GM12878 (cell line): ENCODE measurements at regions not wholly inside any gene's neighbourhood (a gene's known extent, or its start where the extent isn't known, plus 50 kb on each side); places are given as distances from the start of the nearest gene placed in this dataset.

ENCODE experiments used
- ATAC-seq: fragments of 200-7000 bp; cut with Tn5 transposase; 3 replicates; pipeline ENCODE4 v1.9.1; 2020; ENCODE audit warnings: mild to moderate bottlenecking, moderate library complexity
- BruUV-seq: library from RNA; stranded (reverse); fragments of 400-500 nt; replicated peaks from 2 replicates; lab custom pipeline; 2021; lab: Mats Ljungman, UMichigan
- CTCF ChIA-PET: fragments of 300-600 bp; sonication (Branson Sonifier 250); formaldehyde crosslinking; extraction: SDS; loops from one replicate; lab custom pipeline; 2021; ENCODE audit warnings: inconsistent platforms; lab: Yijun Ruan, JAX
- POLR2A ChIA-PET: fragments of 350-600 bp; formaldehyde crosslinking; extraction: SDS; loops from one replicate; lab custom pipeline; 2021; ENCODE audit warnings: inconsistent platforms; lab: Charles Lee
- RAD21 ChIA-PET: fragments of 300-600 bp; sonication (Branson Sonifier 250); formaldehyde crosslinking; loops from one replicate; lab custom pipeline; 2023; ENCODE audit warnings: antibody characterized with exemption; ENCODE audit not compliant: unreplicated experiment; lab: Charles Lee
- SMC1A ChIA-PET: fragments of 300-600 bp; sonication (Branson Sonifier 250); formaldehyde crosslinking; loops from one replicate; lab custom pipeline; 2023; ENCODE audit not compliant: unreplicated experiment, uncharacterized antibody; lab: Charles Lee
- DNase-seq: peaks from one replicate; pipeline ENCODE4 v3.0.0-alpha.2; 2011; ENCODE audit warnings: low read depth, low spot score
- FAIRE-seq: peaks from 3 replicates; lab custom pipeline; 2011; peaks lifted over from hg19 to GRCh38; lab: Jason Lieb, UNC
- H2AFZ ChIP-seq: 2 replicates; pipeline ENCODE4 v1.6.0; 2011; ENCODE audit warnings: low read depth, low read length, control low read depth; ENCODE audit not compliant: control insufficient read depth
- H3K27ac ChIP-seq: 2 replicates; pipeline ENCODE4 v1.5.1; 2011; ENCODE audit warnings: control low read depth; ENCODE audit not compliant: control insufficient read depth, insufficient read depth
- H3K27me3 ChIP-seq, 2 experiments: replicated peaks in 1 of 2; 2 replicates each; pipeline versions ENCODE4 v1.6.0 to v1.6.1; 2011; ENCODE audit warnings: low read length in 1 of 2; ENCODE audit not compliant: control insufficient read depth in 2 of 2, insufficient read depth in 2 of 2
- H3K36me3 ChIP-seq, 2 experiments: 2 replicates each; pipeline ENCODE4 v1.5.1; 2011; ENCODE audit warnings: low read length in 1 of 2; ENCODE audit not compliant: control insufficient read depth in 2 of 2, insufficient read depth in 2 of 2
- H3K4me1 ChIP-seq: 2 replicates; pipeline ENCODE4 v1.6.1; 2011; ENCODE audit warnings: mild to moderate bottlenecking, low read length, moderate library complexity, mixed read lengths; ENCODE audit not compliant: control insufficient read depth, insufficient read depth
- H3K4me2 ChIP-seq: 2 replicates; pipeline ENCODE4 v1.6.0; 2011; ENCODE audit warnings: control low read depth; ENCODE audit not compliant: control insufficient read depth, insufficient read depth
- H3K4me3 ChIP-seq: fragments of 200-600 bp; sonication (generic); 2 replicates; pipeline ENCODE4 v1.5.1; 2016
- H3K79me2 ChIP-seq: 2 replicates; pipeline ENCODE4 v1.6.0; 2011; ENCODE audit warnings: low read length; ENCODE audit not compliant: control insufficient read depth, insufficient read depth
- H3K9ac ChIP-seq: 2 replicates; pipeline ENCODE4 v1.8.0; 2011; ENCODE audit warnings: low read length, control low read depth, mixed read lengths; ENCODE audit not compliant: control insufficient read depth, insufficient read depth
- H3K9me3 ChIP-seq: replicated peaks from 3 replicates; pipeline ENCODE4 v1.5.1; 2011; ENCODE audit warnings: mild to moderate bottlenecking, low read length; ENCODE audit not compliant: control insufficient read depth, insufficient read depth
- H4K20me1 ChIP-seq: 2 replicates; pipeline ENCODE4 v1.6.0; 2011; ENCODE audit not compliant: control insufficient read depth, insufficient read depth
- CHD4 ChIP-seq: fragments of 200-600 bp; sonication (generic); IDR thresholded peaks from 2 replicates; pipeline ENCODE4 v1.6.1; 2016; ENCODE audit warnings: mild to moderate bottlenecking
- ESRRA ChIP-seq: IDR thresholded peaks from 2 replicates; pipeline ENCODE4 v1.6.1; 2012; ENCODE audit warnings: mild to moderate bottlenecking, low read length, improper control_type of control experiment
- ETV6 ChIP-seq, 2 experiments: fragments of 450-650 bp in 1 of 2; IDR thresholded peaks in 1 of 2; conservative IDR thresholded peaks in 1 of 2; 2 replicates each; pipeline ENCODE4 v1.6.1; 2014; ENCODE audit warnings: antibody characterized with exemption in 1 of 2, borderline replicate concordance in 1 of 2, low read depth in 1 of 2, mild to moderate bottlenecking in 1 of 2, moderate library complexity in 1 of 2
- HDGF ChIP-seq: fragments of 450-650 bp; IDR thresholded peaks from 2 replicates; pipeline ENCODE4 v1.6.1; 2016; ENCODE audit warnings: antibody characterized with exemption
- KDM1A ChIP-seq: fragments of 200-600 bp; sonication (generic); IDR thresholded peaks from 2 replicates; pipeline ENCODE4 v1.6.1; 2016; ENCODE audit warnings: borderline replicate concordance
- NFXL1 ChIP-seq: fragments of 450-650 bp; IDR thresholded peaks from 2 replicates; pipeline ENCODE4 v1.6.1; 2017; ENCODE audit warnings: antibody characterized with exemption, mild to moderate bottlenecking, borderline replicate concordance
- POU2F2 ChIP-seq: IDR thresholded peaks from 3 replicates; pipeline ENCODE4 v1.6.1; 2011; ENCODE audit warnings: low read depth, mild to moderate bottlenecking, low read length, borderline replicate concordance
- SIN3A ChIP-seq: IDR thresholded peaks from 2 replicates; pipeline ENCODE4 v1.6.1; 2012; ENCODE audit warnings: low read depth, low read length, improper control_type of control experiment
- SRF ChIP-seq, 2 experiments: IDR thresholded peaks; 2 replicates each; pipeline ENCODE4 v1.6.1; 2011; ENCODE audit warnings: low read depth in 2 of 2, low read length in 2 of 2, mild to moderate bottlenecking in 1 of 2, moderate library complexity in 1 of 2
- SUZ12 ChIP-seq: fragments of 200-600 bp; sonication (generic); IDR thresholded peaks from one replicate; pipeline ENCODE4 v1.6.1; 2018; ENCODE audit warnings: antibody characterized with exemption, mild to moderate bottlenecking; ENCODE audit not compliant: unreplicated experiment
- ZBTB40 ChIP-seq: fragments of 450-650 bp; IDR thresholded peaks from 2 replicates; pipeline ENCODE4 v1.6.1; 2016; ENCODE audit warnings: mild to moderate bottlenecking, moderate library complexity, borderline replicate concordance
- ZNF687 ChIP-seq: fragments of 450-650 bp; IDR thresholded peaks from 2 replicates; pipeline ENCODE4 v1.6.1; 2017; ENCODE audit warnings: mild to moderate bottlenecking, moderate library complexity
- ZSCAN29 ChIP-seq: fragments of 450-650 bp; IDR thresholded peaks from 2 replicates; pipeline ENCODE4 v1.6.1; 2017; ENCODE audit warnings: mild to moderate bottlenecking, moderate library complexity
- WGBS: methylation state at CpG from one replicate; pipeline ENCODE4 v1.1.6; 2016; ENCODE audit warnings: low lambda C conversion rate; ENCODE audit not compliant: insufficient replicate concordance, insufficient coverage; ENCODE audit errors: missing lambda C conversion rate; 5-methylcytosine and 5-hydroxymethylcytosine counted together
- in situ Hi-C: fragments of 300-500 bp; cut with MboI; formaldehyde crosslinking; loops from 9 replicates; pipeline ENCODE4 v1.14.3; 2018; ENCODE audit warnings: mixed read lengths
- intact Hi-C: fragments of 100-400 bp; cut with micrococcal nuclease; formaldehyde crosslinking; loops from one replicate; pipeline ENCODE4 v1.14.2; 2022; ENCODE audit not compliant: unreplicated experiment

- no peak for ATAC-seq
- Histone ChIP-seq H3K4me1 (no peaks in the 10 kb centered on the region), H3K4me2 (no peak overlapping the region), H2AFZ (no peak overlapping the region), H3K27ac (no peak overlapping the region), H3K9me3 (no peaks in the 10 kb centered on the region), H3K27me3 (peaks cover 2% of the 10 kb centered on the region in 2 experiments; a peak in 1 of 4 replicates), H3K4me3 (no peak overlapping the region), H3K79me2 (no peaks in the 10 kb centered on the region), H4K20me1 (no peaks in the 10 kb centered on the region), H3K9ac (no peak overlapping the region), H3K36me3 (no peaks in the 10 kb centered on the region)
- ChIA-PET POLR2A (no interaction called here), CTCF (no interaction called here), RAD21 (no interaction called here), SMC1A (no interaction called here)
- 0% methylated on average over 1 of the region's 1 CpG for WGBS
- intact Hi-C loops (no loop called here), in situ Hi-C loops (no loop called here)
- DNase-seq, result no peak
- no peak for FAIRE-seq
- no TSS peak for BruUV-seq
- TF ChIP-seq SUZ12 (no peak), POU2F2 (no peak), SRF (IDR thresholded peaks at IDR 0.05; ENCODE audit: low read depth in 2 of 2, low read length in 2 of 2) (no peak), ETV6 (conservative IDR thresholded peaks at IDR 0.05 in 1 of 2, IDR thresholded peaks at IDR 0.05 in 1 of 2; ENCODE audit: borderline replicate concordance in 1 of 2, low read depth in 1 of 2) (no peak), ZSCAN29 (no peak), CHD4 (no peak), ZBTB40 (no peak), KDM1A (no peak), ZNF687 (no peak), ESRRA (no peak), HDGF (no peak), SIN3A (no peak), NFXL1 (no peak)
Measured at GRCh38 chr13:48165063-48165462, 67.9 kb upstream of the ITM2B start.
